ENCODE measurements at regions not wholly inside any gene's neighbourhood (a gene's known extent, or its start where the extent isn't known, plus 50 kb on each side); places are given as distances from the start of the nearest gene placed in this dataset.

DNA sequence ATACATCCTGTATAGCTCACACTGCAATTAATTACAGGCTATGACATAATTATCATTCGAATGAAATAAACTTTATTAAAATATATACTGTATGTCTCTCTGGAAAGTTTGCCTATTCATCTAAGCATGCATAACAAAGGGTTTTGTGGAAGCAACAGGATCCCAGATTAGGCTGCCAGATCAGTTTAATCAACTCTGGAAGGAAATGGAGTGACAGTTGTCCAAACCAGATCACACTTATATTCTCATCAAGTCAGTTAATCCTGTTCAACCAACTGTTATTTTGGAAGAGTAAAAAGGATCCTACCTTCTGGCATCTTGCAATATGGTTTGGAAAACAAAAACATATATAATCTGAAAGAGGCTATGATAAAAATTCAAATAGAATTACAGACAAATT lies 312.2 kb downstream of the FAT4 start:
- TF ChIP-seq TAF1 (IDR thresholded peaks at IDR 0.05; ENCODE audit: borderline replicate concordance, low read depth, low read length) (no peak), ATF3 (IDR thresholded peaks at IDR 0.05; ENCODE audit: borderline replicate concordance, extremely low read depth, low read depth, low read length) (no peak), CTCF (IDR thresholded peaks at IDR 0.05 in 2 of 3, conservative IDR thresholded peaks at IDR 0.05 in 1 of 3; ENCODE audit: control insufficient read depth in 2 of 3, extremely low read depth in 1 of 3, insufficient read depth in 1 of 3, low read depth in 3 of 3, low read length in 3 of 3) (no peak), NR2C2 (IDR thresholded peaks at IDR 0.05; ENCODE audit: borderline replicate concordance, control insufficient read depth, insufficient read length, low read depth) (no peak), CBX5 (IDR thresholded peaks at IDR 0.05; ENCODE audit: low read depth) (no peak), USF1 (IDR thresholded peaks at IDR 0.05; ENCODE audit: borderline replicate concordance, extremely low read length, insufficient read depth, low read depth, low read length) (no peak), POLR2AphosphoS5 (IDR thresholded peaks at IDR 0.05; ENCODE audit: low read length) (no peak)
